H1 (cell line): ENCODE measurements at regions not wholly inside any gene's neighbourhood (a gene's known extent, or its start where the extent isn't known, plus 50 kb on each side); places are given as distances from the start of the nearest gene placed in this dataset.

Experiments
- JUND ChIP-seq: IDR thresholded peaks from 2 replicates; pipeline ENCODE4 v1.6.1; 2011; ENCODE audit warnings: mild to moderate bottlenecking, improper control_type of control experiment, low read length
- SIN3A ChIP-seq, 2 experiments: IDR thresholded peaks in 1 of 2; conservative IDR thresholded peaks in 1 of 2; 2 replicates each; pipeline ENCODE4 v1.6.1; 2011 to 2012; ENCODE audit warnings: low read length in 2 of 2, improper control_type of control experiment in 1 of 2, low read depth in 1 of 2, mild to moderate bottlenecking in 1 of 2
- TBP ChIP-seq: IDR thresholded peaks from 2 replicates; pipeline ENCODE4 v1.6.1; 2011; ENCODE audit warnings: low read depth, low read length, improper control_type of control experiment
- TF ChIP-seq, protein P1 (sequence below): IDR thresholded peaks from 2 replicates; pipeline ENCODE4 v1.6.1; 2011; ENCODE audit warnings: low read depth, mild to moderate bottlenecking, low read length; ENCODE audit not compliant: insufficient read depth

DNA sequence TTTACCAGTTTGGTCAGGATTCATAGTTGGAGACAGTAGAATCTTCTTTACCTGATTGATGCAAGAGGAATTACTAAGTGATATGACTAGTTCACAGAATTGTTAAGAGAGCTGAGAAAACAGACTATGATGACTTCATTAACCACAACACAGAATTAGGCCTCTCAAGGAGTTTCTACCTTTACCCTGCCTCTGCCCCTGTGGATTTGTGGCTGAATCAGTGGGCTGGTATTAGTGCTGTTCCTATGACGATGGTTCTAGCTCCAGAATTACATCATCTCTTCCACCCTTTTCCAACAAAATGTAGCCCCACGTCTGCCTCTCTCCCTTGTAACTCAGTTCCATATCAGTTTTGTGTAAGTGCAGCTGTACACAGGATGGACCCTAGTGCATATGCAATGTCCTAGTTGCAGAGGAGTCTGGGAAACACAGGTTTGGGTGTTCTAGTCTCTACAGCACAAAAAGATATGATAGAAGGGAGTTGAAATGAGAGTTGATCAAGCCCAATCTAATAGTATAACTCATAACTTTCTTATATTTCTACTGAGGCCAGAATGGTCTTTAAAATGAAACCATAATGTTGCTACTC, 99.3 kb downstream of the ANXA5 start (continued):
- TF ChIP-seq, protein P1, sequence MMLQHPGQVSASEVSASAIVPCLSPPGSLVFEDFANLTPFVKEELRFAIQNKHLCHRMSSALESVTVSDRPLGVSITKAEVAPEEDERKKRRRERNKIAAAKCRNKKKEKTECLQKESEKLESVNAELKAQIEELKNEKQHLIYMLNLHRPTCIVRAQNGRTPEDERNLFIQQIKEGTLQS: no peak
- TF ChIP-seq TBP: no peak
- TF ChIP-seq SIN3A (conservative IDR thresholded peaks at IDR 0.05 in 1 of 2, IDR thresholded peaks at IDR 0.05 in 1 of 2; ENCODE audit: low read depth in 1 of 2, low read length in 2 of 2): no peak
- no peak for TF ChIP-seq JUND
